Naive thymus-derived CD4-positive, alpha-beta T cell (primary cell): ENCODE measurements at regions not wholly inside any gene's neighbourhood (a gene's known extent, or its start where the extent isn't known, plus 50 kb on each side); places are given as distances from the start of the nearest gene placed in this dataset.

Source experiments
- ATAC-seq: fragments of 150-1000 bp; cut with Tn5 transposase; 2 replicates; pipeline ENCODE4 v1.10.0; 2021; ENCODE audit warnings: mild to moderate bottlenecking, moderate library complexity
- CTCF ChIA-PET: fragments of 350-600 bp; sonication (Branson Sonifier 250); formaldehyde crosslinking; loops from one replicate; lab custom pipeline; 2021; ENCODE audit warnings: antibody characterized with exemption; lab: Charles Lee
- POLR2A ChIA-PET: fragments of 350-600 bp; sonication (Branson Sonifier 250); formaldehyde crosslinking; loops from one replicate; lab custom pipeline; 2021; ENCODE audit warnings: antibody characterized with exemption, inconsistent platforms; lab: Charles Lee
- DNase-seq, 9 donors: peaks; one replicate each; pipeline versions ENCODE4 v3.0.0 to v3.0.0-alpha.2; 2020 to 2022; ENCODE audit warnings: mixed read lengths in 1 of 9
- H3K27ac ChIP-seq: one replicate; pipeline ENCODE4 v1.7.0; 2013; ENCODE audit warnings: mild to moderate bottlenecking, low read depth, low read length, moderate library complexity
- H3K27me3 ChIP-seq, 2 donors: one replicate each; pipeline ENCODE4 v1.7.0; 2013; ENCODE audit warnings: low read length in 2 of 2, mild to moderate bottlenecking in 2 of 2, moderate library complexity in 2 of 2; ENCODE audit not compliant: control insufficient read depth in 2 of 2, insufficient read depth in 2 of 2
- H3K36me3 ChIP-seq, 3 experiments: 1 replicate in 2 of 3; 2 replicates in 1 of 3; pipeline ENCODE4 v1.7.0; 2013; ENCODE audit warnings: low read length in 3 of 3, mild to moderate bottlenecking in 3 of 3, moderate library complexity in 1 of 3; ENCODE audit not compliant: insufficient read depth in 3 of 3, control insufficient read depth in 2 of 3
- H3K4me1 ChIP-seq, 2 donors: one replicate each; pipeline ENCODE4 v1.7.0; 2013; ENCODE audit warnings: low read length in 2 of 2, mild to moderate bottlenecking in 2 of 2, moderate library complexity in 1 of 2; ENCODE audit not compliant: control insufficient read depth in 2 of 2, insufficient read depth in 2 of 2
- H3K4me3 ChIP-seq: 2 replicates; pipeline ENCODE4 v1.7.0; 2013; ENCODE audit warnings: mild to moderate bottlenecking, low read length
- H3K9me3 ChIP-seq, 3 experiments: 1 replicate in 2 of 3; 2 replicates in 1 of 3; pipeline ENCODE4 v1.7.0; 2013; ENCODE audit warnings: low read length in 3 of 3; ENCODE audit not compliant: control insufficient read depth in 2 of 3
- H3K27ac Mint-ChIP-seq, 9 donors: one replicate each; pipeline ENCODE4 v1.8.0; 2020 to 2022; ENCODE audit warnings: mixed read lengths in 9 of 9, mild to moderate bottlenecking in 8 of 9, moderate library complexity in 5 of 9, inconsistent platforms in 2 of 9
- H3K27me3 Mint-ChIP-seq, 5 donors: one replicate each; pipeline ENCODE4 v1.8.0; 2021 to 2022; ENCODE audit warnings: mixed read lengths in 5 of 5, mild to moderate bottlenecking in 1 of 5
- H3K36me3 Mint-ChIP-seq, 5 donors: one replicate each; pipeline ENCODE4 v1.8.0; 2020 to 2022; ENCODE audit warnings: mixed read lengths in 5 of 5, mild to moderate bottlenecking in 3 of 5, inconsistent platforms in 1 of 5
- H3K4me1 Mint-ChIP-seq, 7 donors: one replicate each; pipeline ENCODE4 v1.8.0; 2020 to 2022; ENCODE audit warnings: mixed read lengths in 7 of 7, mild to moderate bottlenecking in 3 of 7, inconsistent platforms in 1 of 7
- H3K4me3 Mint-ChIP-seq, 10 donors: one replicate each; pipeline ENCODE4 v1.8.0; 2020 to 2022; ENCODE audit warnings: mild to moderate bottlenecking in 10 of 10, mixed read lengths in 10 of 10, moderate library complexity in 6 of 10, inconsistent platforms in 2 of 10
- H3K9me3 Mint-ChIP-seq, 11 donors: one replicate each; pipeline ENCODE4 v1.8.0; 2020 to 2022; ENCODE audit warnings: mixed read lengths in 11 of 11, mild to moderate bottlenecking in 4 of 11, inconsistent platforms in 1 of 11, moderate library complexity in 1 of 11
- intact Hi-C, 2 donors: fragments of 100-400 bp; cut with micrococcal nuclease; formaldehyde crosslinking; loops; one replicate each; pipeline ENCODE4 v1.15.1; 2023

- no peaks in the 10 kb centered on the region for H3K9me3 ChIP-seq
- H3K36me3 Mint-ChIP-seq, result peaks cover 0 to 14% (median 4%) of the 10 kb centered on the region in 5 donors
- ChIA-PET POLR2A (interaction anchor here (0.6 to 4.6 kb wide), 14 partner anchors 10 to 83 kb away, joined by 3 to 35 read pairs (median 4); partner anchors contain the start of gene CD44), CTCF (interaction anchor here (0.6 to 0.9 kb wide), 2 partner anchors 23 to 57 kb away, joined by 3 read pairs; partner anchors contain the start of gene CD44)
- H3K27me3 Mint-ChIP-seq, result no peaks in the 10 kb centered on the region
- intact Hi-C loops, result loop anchor here (1.0 to 5.0 kb wide), 15 partner anchors 37 to 310 kb away; partner anchors contain the start of genes APIP (in 1 of the 2), CD44 (in 1 of the 2) and PDHX (in 1 of the 2)
- peak overlapping the region; percentile 78 to 89 (median 86) for H3K4me3 Mint-ChIP-seq
- peaks cover 61 to 100% (median 95%) of the 10 kb centered on the region in 7 donors for H3K4me1 Mint-ChIP-seq
- H3K27me3 ChIP-seq, result no peaks in the 10 kb centered on the region
- H3K9me3 Mint-ChIP-seq, result peaks cover 0 to 7% (median 0%) of the 10 kb centered on the region in 11 donors
- H3K4me3 ChIP-seq, result peak overlapping the region; percentile 55
- H3K27ac ChIP-seq, result peak overlapping the region; percentile 95
- H3K4me1 ChIP-seq, result peaks cover 64 to 78% of the 10 kb centered on the region in 2 donors
- H3K27ac Mint-ChIP-seq, result peak overlapping the region; percentile 89 to 100 (median 99)
- DNase-seq, result peak; percentile 76 to 94 (median 92)
- no peaks in the 10 kb centered on the region for H3K36me3 ChIP-seq
- peak; percentile 86 for ATAC-seq
Measured at GRCh38 chr11:35082321-35083180, 56.4 kb upstream of the CD44 start.

- ChIA-PET POLR2A (interaction anchor here (0.6 to 4.6 kb wide), 11 partner anchors 26 to 82 kb away, joined by 3 to 35 read pairs (median 5); partner anchors contain the start of gene CD44), CTCF (interaction anchor here (0.6 to 0.9 kb wide), 2 partner anchors 24 to 56 kb away, joined by 3 read pairs; partner anchors contain the start of gene CD44)
- Histone ChIP-seq H3K27me3 (no peaks in the 10 kb centered on the region), H3K9me3 (no peaks in the 10 kb centered on the region), H3K4me1 (peaks cover 64 to 82% of the 10 kb centered on the region in 2 donors), H3K4me3 (peak overlapping the region; percentile 55), H3K27ac (peak overlapping the region; percentile 95), H3K36me3 (no peaks in the 10 kb centered on the region)
- Mint-ChIP-seq H3K27me3 (no peaks in the 10 kb centered on the region), H3K9me3 (peaks cover 0 to 7% (median 0%) of the 10 kb centered on the region in 11 donors), H3K36me3 (peaks cover 0 to 14% (median 4%) of the 10 kb centered on the region in 5 donors), H3K27ac (peak overlapping the region; percentile 89 to 100 (median 99)), H3K4me1 (peaks cover 66 to 100% (median 95%) of the 10 kb centered on the region in 7 donors), H3K4me3 (peak overlapping the region; percentile 78 to 89 (median 86))
- DNase-seq (no peak), ATAC-seq (no peak)
- intact Hi-C loops, result loop anchor here (1.0 to 5.0 kb wide), 14 partner anchors 38 to 309 kb away; partner anchors contain the start of genes APIP (in 1 of the 2), CD44 (in 1 of the 2) and PDHX (in 1 of the 2)
Measured at GRCh38 chr11:35083181-35083430, 55.9 kb upstream of the CD44 start.

- CTCF ChIA-PET, result interaction anchor here (0.6 kb wide), 1 partner anchor 25 kb away, joined by 3 read pairs; no protein-coding TSS in a partner anchor
- peaks cover 70 to 100% (median 95%) of the 10 kb centered on the region in 7 donors for H3K4me1 Mint-ChIP-seq
- Histone ChIP-seq H3K4me3 (peak overlapping the region; percentile 55), H3K4me1 (peaks cover 62 to 82% of the 10 kb centered on the region in 2 donors), H3K9me3 (no peaks in the 10 kb centered on the region), H3K27me3 (no peaks in the 10 kb centered on the region), H3K36me3 (no peaks in the 10 kb centered on the region), H3K27ac (peak overlapping the region; percentile 95)
- intact Hi-C loops, result loop anchor here (1.0 to 5.0 kb wide), 15 partner anchors 23 to 309 kb away; partner anchors contain the start of genes APIP (in 1 of the 2), CD44 (in 1 of the 2) and PDHX (in 1 of the 2)
- peaks cover 0 to 7% (median 0%) of the 10 kb centered on the region in 11 donors for H3K9me3 Mint-ChIP-seq
- peaks cover 0 to 19% (median 4%) of the 10 kb centered on the region in 5 donors for H3K36me3 Mint-ChIP-seq
- H3K27ac Mint-ChIP-seq, result peak overlapping the region; percentile 89 to 100 (median 99)
- POLR2A ChIA-PET, result interaction anchor here (0.6 to 4.6 kb wide), 14 partner anchors 17 to 511 kb away, joined by 3 to 35 read pairs (median 4); partner anchors contain the start of gene CD44
- peak; percentile 82 for ATAC-seq
- H3K4me3 Mint-ChIP-seq, result peak overlapping the region; percentile 78 to 89 (median 86)
- no peaks in the 10 kb centered on the region for H3K27me3 Mint-ChIP-seq
- DNase-seq, result peak; percentile 39 to 89 (median 73)
Measured at GRCh38 chr11:35083431-35084238, 55.3 kb upstream of the CD44 start.

- peak overlapping the region; percentile 95 for H3K27ac ChIP-seq
- H3K27me3 ChIP-seq, result no peaks in the 10 kb centered on the region
- H3K4me1 ChIP-seq, result peaks cover 49 to 78% of the 10 kb centered on the region in 2 donors
- no peak overlapping the region for H3K4me3 ChIP-seq
- peaks cover 0 to 5% (median 0%) of the 10 kb centered on the region in 11 donors for H3K9me3 Mint-ChIP-seq
- no peak for ATAC-seq
- H3K4me1 Mint-ChIP-seq, result peaks cover 69 to 100% (median 95%) of the 10 kb centered on the region in 7 donors
- no peak for DNase-seq
- peak overlapping the region; percentile 89 to 100 (median 99) for H3K27ac Mint-ChIP-seq
- H3K9me3 ChIP-seq, result no peaks in the 10 kb centered on the region
- ChIA-PET POLR2A (interaction anchor here (0.7 to 1.8 kb wide), 11 partner anchors 13 to 91 kb away, joined by 3 to 9 read pairs (median 3); no protein-coding TSS in a partner anchor), CTCF (interaction anchor here (0.6 to 0.7 kb wide), 3 partner anchors 57 to 91 kb away, joined by 3 read pairs; no protein-coding TSS in a partner anchor)
- H3K36me3 Mint-ChIP-seq, result peaks cover 0 to 20% (median 4%) of the 10 kb centered on the region in 5 donors
- intact Hi-C loops, result loop anchor here (1.0 to 5.0 kb wide), 4 partner anchors 21 to 307 kb away; no protein-coding TSS in a partner anchor
- H3K36me3 ChIP-seq, result no peaks in the 10 kb centered on the region
- H3K4me3 Mint-ChIP-seq, result peak overlapping the region in 5 of 10 donors; percentile 4 to 89 (median 18)
- H3K27me3 Mint-ChIP-seq, result no peaks in the 10 kb centered on the region
Measured at GRCh38 chr11:35084817-35085440, 54.0 kb upstream of the CD44 start.

GRCh38 chr11:35085531-35086165, 53.3 kb upstream of the CD44 start:
- H3K27me3 Mint-ChIP-seq, result no peaks in the 10 kb centered on the region
- DNase-seq, result no peak
- H3K36me3 ChIP-seq, result no peaks in the 10 kb centered on the region
- CTCF ChIA-PET, result interaction anchor here (0.8 kb wide), 1 partner anchor 9 kb away, joined by 6 read pairs; no protein-coding TSS in a partner anchor
- H3K9me3 Mint-ChIP-seq, result peaks cover 0 to 5% (median 0%) of the 10 kb centered on the region in 11 donors
- H3K9me3 ChIP-seq, result no peaks in the 10 kb centered on the region
- peak overlapping the region in 2 of 10 donors; percentile 25 to 89 for H3K4me3 Mint-ChIP-seq
- H3K4me3 ChIP-seq, result no peak overlapping the region
- POLR2A ChIA-PET, result interaction anchor here (0.7 to 1.8 kb wide), 9 partner anchors 12 to 60 kb away, joined by 3 to 9 read pairs (median 3); no protein-coding TSS in a partner anchor
- H3K27ac ChIP-seq, result no peak overlapping the region
- peak overlapping the region in 8 of 9 donors; percentile 38 to 100 (median 99) for H3K27ac Mint-ChIP-seq
- H3K27me3 ChIP-seq, result no peaks in the 10 kb centered on the region
- ATAC-seq, result no peak
- H3K36me3 Mint-ChIP-seq, result peaks cover 0 to 16% (median 4%) of the 10 kb centered on the region in 5 donors
- H3K4me1 Mint-ChIP-seq, result peaks cover 65 to 100% (median 95%) of the 10 kb centered on the region in 7 donors
- intact Hi-C loops, result loop anchor here in 1 of 2 donors (2.0 kb wide), 1 partner anchor 21 kb away; no protein-coding TSS in a partner anchor
- H3K4me1 ChIP-seq, result peaks cover 47 to 72% of the 10 kb centered on the region in 2 donors
